ENCODE measurements at regions not wholly inside any gene's neighbourhood (a gene's known extent, or its start where the extent isn't known, plus 50 kb on each side); places are given as distances from the start of the nearest gene placed in this dataset.

DNA sequence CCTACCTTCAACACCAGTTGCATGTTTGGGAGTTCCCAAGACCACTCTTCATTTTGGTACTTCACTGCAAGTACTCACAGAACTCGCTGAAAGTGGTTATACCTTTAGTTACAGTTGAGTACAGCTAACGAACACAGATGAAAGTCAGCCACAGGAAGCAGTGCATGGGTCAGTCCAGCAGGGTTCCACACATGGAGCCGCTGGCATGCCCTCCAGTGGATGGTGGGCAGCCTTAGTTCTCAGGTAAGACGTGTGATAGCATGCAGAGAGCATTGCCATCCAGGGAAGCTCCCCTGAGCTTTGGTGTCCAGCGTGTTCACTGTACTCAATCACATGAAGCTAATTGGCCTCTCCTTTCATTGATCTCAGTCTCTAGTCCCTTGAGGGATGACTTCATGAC lies 815.3 kb downstream of the RNF144A start:
- no peak for DNase-seq

DNA sequence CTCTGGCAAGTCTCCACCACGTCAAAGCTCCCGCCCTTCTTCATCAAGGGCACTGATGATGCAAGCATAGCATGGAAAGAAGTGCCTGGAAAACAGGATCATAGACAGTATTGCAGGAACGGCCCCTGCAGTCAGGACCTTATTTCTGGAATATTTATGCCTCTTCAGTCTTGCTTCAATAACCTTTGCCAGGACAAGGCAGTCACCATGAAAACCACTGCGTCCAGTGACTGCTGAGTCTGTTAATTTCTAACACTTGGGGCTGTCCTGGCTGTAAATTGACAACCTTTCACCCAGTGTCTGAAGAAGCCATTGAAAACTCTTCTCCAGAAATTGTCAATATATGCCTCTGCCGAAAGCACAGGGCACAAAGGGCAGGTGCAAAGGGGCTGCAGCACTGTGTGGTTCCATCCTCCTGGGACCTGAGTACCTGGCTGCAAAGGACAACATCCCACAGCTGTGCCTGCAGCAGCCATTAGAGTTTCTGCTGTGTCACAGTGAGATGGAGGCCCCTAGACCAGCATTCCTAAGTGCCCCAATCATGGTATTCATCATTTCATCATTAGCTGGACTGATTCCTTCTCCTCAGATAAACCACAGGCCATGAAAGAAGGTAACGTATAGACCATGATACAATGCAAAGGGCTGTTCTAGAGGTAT lies 819.6 kb downstream of the RNF144A start:
- DNase-seq, result no peak

DNA sequence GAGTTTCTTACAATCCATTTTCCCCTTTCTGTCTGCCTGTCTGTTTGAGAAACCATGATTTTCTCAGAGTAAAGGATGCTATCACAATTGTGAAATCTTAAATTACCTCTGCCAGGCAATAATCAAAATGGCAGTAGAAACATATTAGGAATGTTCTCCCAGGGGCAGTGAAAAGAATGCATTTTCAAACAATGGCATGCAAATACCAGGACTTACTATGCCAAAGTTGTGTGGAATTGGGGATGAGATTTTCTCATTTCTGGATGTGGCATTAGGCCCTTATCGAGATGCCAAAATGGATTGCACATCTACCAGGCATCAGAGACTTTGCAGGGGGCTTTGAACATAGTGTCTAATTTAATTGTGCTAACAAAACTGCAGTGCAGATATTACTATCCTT lies 821.4 kb downstream of the RNF144A start:
- DNase-seq, result no peak

DNA sequence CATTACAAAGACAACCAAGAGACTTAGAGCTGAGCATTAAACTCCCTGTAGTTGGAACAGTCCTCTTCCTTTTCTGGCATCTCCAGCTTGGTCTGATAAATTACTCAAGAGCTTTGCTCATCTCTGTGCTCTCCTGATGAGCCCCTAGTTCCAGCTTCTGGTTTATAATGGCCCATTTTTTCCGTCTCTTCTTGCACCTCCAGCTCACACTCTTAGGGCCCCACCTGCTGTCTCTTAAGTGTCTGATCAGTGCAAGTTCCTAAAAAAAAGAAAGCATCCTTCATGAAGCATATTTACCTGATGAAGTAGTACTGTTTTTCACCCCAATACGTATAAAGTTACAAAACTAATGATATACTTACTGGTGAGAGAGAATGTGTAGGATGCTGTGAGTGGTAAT lies 822.9 kb downstream of the RNF144A start:
- DNase-seq, result no peak

DNA sequence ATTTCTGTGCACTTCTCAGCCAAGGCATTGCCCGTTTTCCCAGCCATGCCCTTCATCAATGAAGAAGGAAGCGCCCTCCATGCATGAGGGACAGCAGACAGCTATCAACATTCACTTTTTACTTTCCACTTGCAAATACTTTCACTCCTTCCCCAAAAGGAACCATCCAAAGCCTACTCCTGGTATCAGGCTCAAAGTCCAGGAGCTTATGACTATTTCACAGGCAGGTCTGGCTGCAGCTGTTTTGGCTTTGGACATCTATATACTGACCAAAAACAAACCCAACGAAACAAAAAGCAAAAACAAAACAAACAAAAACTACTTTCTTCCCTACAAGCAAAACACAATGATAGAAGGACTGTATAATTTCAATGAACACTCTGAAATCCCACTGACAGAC lies 825.1 kb downstream of the RNF144A start:
- no peak for DNase-seq

DNA sequence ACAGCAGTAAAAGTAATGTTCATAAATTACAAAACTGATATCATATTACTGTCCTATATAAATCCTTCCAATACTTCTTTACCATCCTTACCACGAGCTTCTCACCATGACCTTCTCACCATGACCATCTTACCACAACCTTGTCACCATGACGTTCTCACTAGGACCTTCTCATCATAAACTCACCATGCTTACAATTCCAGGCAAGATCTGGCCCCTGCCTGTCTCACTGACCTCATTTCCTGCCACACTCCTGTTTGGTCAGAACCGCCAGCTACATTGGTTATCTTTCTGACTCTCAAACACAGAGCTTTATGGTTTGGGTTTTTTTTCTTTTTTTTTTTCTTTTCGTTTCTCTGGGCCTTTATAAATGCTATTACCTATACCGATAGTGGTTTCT lies 827.6 kb downstream of the RNF144A start:
- peak; percentile 40 for DNase-seq

DNA sequence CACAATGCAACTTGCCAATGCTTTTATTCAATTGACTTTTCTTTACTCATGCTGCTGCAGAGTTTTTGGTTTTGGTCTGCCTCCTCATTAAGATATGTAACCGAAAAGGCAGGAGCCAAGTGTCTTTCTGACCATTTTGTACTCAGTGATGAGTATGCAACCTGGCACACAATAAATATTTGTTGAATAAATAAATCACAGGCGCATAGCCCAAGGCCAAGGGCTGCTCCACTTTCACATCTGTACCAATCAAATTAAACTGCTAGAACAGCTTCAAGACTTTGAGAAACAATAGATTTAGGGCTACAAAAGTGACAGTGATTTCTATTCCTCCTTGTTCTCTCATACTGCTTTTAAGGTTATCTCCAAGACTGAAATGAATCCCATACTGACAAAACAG lies 828.2 kb downstream of the RNF144A start:
- peak; percentile 35 for DNase-seq

DNA sequence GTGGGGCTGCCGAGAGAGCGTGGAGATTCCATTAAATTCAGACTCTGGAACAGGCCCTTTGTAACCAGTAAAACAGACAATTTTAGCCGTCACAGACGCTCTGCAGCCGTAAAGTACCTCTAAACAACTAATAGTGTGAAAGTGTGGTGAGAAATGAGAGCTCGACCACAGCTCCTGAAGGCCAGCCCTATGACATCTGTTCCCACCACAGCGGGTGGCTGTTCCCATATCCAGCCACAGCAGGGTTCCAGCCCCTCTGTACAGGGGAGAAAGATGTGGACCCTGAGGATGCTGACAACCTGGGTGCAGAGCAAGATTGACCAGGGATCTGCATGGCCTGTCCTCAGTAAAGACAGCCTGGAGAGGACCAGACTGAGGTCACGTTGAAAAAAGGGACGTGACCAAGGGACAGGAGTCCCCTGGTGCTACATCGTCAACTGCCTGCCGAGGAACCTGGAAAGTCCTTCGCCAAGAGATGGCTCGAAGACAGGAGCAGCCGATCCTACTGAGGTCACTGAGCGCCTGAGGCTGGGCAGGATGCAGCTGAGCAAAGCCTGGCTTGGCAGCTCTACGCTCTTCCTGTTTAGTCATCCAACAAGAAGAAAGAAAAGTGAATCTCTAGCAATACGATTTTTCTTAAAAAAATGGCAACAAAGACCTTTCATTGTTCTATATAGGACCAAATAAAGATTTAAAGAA lies 831.7 kb downstream of the RNF144A start:
- peak; percentile 50 for DNase-seq

DNA sequence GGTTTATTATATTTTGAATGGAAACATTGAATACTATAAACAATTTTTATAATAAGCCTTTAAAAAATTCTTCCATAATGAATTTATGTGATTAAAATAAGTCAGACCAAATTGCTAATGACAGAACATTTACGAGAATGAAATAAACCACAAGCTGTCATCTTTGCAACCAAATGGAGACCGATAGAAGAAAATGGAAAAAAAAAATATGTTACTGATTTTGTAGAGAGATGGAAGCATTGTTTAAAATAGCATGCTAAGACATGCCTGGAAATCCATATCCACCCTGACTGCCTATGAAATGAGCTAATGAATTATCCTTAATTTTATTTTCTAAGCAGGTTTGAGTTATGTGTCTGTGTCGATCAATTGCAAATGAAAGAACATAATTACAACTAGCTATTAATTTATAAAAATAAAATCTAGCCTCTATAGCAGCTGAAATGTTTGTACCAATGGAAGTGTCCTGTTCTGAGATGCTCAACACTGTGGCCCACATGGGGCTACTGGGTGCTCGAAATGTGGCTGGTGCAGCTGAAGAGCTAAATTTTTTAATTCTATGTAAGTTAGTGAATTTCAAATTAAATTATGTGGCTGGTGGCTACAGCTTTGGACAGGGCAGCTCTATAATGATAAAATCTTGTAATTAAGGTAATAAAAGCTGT lies 832.8 kb downstream of the RNF144A start:
- no peak for DNase-seq

DNA sequence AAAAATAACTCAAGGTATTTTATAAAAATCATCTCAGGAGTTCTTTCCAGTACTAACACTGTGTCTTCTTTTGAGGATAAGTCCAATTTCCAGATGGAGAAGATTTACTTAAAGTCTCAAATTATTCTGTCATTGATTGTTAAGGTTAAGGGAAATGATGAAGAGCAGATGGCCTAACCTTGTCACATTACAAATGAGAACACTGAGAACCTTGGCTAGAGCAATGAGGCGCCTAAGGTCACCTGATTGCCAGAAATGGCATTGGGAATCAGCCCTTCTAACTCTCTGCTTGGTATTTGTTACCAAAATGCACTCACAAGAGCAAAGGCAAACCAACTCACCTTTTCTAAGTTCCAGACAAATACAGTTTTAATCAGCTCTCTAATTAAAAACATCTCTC lies 835.1 kb downstream of the RNF144A start:
- no peak for DNase-seq

DNA sequence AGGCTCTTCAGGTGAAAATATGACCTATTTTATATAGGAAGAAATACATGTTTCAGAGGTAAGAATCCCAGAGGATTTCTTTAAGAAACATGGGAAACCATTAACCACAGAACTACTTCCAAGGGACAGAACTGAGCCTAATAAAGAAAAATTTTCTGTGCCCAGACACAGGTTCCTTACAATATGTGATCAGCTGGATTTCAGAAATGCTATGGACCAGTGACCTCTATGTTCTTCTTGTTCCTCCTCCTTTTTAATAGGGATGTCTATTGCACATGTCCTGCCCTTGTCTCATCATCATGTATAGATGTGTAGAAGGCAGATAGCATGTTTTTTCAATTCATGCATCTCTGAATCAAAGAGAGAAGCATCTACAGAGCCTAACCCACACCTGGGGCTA lies 836.6 kb downstream of the RNF144A start:
- no peak for DNase-seq

DNA sequence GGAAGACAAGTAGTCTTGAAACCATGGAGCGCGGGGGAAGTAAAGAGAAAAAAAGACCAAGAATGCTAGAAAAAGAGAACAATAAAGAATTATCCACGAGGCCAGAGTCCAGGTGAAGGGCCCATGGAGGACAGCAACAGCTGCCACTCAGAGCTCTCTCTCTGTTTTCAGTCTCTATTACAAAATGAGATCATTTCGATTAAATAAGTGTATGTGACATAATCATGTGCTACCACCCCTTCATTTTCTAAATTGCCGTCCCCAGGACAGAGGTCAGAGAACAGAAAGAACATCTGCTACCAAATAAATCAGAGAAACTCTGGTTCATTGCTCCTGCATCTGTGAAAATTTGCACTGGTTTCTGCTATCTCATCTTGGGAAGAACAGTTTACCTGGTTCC lies 838.7 kb downstream of the RNF144A start:
- no peak for DNase-seq

DNA sequence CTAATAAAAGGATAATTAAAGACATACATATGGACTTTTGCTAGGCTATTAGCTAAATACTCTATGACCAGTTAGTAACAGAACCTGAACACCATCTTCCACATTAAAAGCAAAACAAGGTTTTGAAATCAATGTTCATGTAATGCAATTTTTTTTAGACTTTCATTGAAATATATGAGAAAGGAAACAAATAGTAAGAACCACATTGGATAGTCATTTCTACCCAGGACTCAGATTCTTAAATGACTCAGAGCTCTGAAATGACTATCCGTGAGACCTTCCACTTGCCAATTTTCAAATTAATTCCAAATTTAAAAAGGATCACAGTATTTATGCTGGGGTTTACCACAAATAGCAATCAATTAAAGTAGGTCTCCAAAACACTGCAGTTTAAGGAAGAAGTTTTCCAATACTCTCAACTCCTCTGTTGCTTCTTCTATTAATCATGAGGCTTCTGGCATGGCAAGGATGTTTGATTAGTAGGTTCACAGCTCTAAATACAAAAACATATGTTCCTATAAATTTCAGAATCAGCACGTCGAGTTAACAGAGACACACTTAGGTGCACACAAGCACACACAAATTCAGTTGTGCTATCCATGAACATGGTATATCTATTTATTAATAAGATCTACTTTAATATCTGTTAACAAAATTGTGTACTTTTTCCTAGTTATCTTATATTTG lies 841.0 kb downstream of the RNF144A start:
- DNase-seq, result no peak

DNA sequence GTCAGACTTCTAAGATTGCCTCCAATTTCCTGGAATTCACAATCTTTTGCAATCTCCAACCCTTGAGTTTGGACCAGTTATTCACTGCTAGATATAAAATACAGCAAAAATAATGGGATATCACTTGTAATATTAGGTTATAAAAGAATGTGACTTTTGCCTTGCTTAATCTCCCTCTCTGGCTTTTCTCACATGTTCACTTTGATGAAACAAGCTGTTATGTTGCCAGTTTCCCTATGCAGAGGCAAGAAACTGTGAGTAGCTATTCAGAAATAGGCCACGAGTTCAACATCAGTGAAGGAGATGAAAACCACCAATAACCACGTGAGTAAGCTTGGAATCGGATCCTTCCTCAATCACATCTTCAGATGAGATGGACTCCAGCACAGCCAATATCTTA lies 842.7 kb downstream of the RNF144A start:
- no peak for DNase-seq

DNA sequence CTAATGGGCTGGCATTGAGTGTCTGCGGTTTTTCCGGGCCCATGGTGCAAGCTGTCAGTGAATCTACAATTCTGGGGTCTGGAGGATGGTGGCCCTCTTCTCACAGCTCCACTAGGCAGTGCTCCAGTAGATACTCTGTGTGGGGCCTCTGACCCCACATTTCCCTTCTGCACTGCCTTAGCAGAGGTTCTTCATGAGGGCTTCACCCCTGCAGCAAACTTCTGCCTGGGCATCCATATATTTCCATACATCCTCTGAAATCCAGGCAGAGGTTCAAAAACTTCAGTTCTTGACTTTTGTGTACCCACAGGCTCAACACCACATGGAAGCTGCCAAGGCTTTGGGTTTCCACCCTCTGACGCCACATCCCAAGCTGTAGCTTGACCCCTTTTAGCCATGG lies 846.2 kb downstream of the RNF144A start:
- DNase-seq, result peak; percentile 4

DNA sequence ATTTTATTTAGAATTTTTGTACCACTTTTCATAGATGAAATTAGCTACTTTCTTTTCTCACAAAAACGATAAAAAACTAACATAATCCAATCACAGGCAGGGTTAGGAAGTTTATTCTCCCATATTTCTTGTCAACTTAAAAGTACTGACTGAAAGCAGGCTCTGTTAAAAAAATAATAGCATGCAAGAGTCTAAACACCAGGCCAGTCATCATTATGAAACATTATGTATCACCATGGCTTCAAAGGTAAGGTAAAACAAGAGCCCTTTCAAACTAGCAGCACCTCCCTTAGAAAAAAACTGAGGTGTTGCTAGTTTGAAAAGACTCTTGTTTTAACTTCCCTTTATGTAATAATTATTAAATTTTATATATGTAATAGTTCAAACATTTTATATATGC lies 848.0 kb downstream of the RNF144A start:
- DNase-seq, result no peak

DNA sequence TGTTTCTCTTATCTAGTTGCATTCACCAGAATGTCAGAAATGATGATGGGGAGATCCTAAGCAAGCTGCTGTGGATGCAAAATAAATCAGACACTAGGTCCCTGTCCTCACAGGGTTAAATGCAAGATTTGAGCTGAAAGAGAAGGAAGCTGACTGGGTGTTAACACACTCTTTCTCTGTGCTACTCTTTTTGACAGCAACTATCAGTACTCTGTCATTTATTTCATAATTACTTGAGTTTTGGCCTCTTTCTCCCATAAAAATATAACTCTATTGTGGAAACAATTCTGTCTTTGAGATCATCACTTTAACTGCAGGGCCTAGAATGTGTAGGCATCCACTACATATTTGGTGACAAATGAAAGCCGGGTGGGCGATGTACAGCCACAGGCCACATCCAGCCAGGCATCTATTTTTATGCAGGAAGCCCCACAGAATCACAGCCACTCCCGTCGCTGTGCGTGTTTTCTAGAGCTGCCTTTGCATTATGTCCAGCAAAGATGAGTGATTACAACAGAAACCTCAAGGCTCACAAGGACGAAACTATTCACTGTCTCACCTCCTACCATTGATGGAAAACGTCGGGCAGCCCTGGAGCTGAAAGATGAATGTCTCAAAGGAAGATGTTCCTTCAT lies 849.0 kb downstream of the RNF144A start:
- DNase-seq, result no peak

DNA sequence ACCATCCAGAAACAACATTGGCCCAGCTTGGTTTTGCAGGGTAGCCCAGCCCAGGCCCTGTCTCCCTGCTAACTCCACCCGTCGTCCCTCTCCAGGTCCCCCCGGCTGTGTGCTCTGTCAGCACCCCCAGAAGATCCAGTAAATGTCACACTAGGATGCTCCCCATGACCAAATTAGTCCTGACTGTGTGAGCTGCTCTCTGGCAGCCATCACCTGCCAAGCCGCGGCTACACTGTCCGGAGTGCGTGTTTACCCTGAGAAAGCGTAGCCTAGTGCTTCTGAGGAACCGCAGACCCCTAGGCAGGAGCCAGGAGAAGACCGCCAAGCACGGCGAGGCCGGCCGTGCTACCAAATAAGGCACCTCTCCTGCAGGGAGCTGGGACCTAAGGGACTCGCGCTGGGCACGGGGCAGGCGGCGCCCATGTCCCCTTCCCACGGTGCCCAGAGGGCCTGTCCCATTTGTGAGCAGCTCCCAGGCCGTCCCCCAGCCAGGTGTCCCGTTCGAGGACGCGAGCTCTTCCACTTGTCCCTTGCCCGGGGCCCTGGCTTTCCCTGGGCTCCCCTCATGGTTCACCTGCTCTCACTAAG lies 849.9 kb downstream of the RNF144A start:
- DNase-seq, result no peak

DNA sequence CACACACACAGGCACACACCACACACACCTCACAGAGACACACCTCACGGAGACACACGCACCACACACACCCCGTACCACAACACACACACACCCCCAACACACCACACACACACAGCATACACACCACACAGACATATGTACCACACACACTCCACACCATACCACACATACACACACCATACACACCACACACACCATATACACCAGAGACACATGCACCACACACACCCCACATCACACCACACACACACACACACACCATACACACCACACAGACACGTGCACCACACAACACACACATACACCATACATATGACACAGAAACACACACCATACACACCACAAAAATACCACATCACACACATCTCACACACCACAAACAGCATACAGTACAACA lies 850.7 kb downstream of the RNF144A start:
- no peak for DNase-seq

DNA sequence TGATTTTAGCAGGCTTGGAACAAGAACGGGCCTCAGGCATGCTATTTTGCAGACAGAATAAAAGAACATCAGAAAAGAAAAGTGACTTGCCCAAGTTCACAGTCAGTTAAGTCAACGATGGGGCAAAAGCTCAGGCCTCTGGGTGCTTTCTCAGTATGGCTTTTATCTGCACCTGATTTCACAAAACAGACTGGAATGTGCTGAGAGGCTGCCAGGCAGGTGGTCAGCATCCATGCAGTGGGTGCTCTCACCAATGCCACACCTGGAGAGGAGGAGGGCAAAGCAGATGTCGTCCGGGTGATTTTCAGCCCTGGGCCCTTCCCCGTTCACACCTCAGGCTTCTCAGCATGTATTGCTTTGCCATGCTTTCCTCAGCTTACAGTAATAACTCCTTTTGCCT lies 854.6 kb downstream of the RNF144A start:
- no peak for DNase-seq

DNA sequence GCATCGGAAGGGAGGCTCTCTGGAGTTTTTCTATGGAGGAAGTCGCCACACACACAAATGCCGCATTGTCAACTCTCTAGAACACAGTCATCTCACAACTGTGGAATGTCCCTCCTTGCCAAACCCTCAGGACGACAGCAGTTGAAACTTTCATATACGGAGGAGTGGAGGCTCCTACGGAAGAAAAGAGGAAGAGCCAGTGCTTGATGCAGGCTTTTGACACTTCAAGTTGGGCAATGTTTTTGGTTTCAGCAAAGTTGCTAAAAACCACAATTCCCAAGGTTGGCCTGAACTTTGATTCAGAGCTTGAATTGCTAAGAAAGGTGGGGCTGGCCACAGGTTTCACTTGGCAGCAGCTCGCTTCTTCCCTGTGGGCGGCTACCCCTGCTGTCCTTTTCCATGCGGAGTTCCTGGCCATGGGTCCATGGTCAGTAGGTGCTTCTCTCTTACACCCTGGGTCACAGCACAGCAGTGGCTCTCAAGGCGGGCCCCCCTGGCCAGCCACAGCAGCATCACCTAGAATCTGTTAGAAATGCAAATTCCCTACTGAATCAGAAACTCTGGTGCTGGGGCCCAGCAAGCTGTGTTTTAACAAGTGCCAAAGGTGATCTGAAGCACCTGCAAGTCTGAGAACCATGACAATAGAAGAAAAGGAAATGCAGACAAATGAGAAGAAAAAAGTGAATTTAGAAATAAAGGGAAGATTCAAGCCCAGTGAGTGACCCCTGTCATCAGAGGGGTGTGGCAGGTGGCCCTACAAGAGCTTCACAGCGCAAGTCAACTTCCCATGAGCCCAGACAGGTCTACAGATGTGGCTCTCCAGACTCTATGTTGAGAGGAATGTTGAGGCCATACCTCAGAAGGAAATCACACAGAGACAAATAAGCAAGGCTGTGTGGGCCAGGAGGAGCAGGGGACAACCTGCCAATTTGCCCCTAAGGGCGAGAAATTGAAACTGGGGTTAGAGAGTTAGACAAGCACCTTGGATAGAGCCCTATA lies 856.4 kb downstream of the RNF144A start:
- DNase-seq, result no peak

DNA sequence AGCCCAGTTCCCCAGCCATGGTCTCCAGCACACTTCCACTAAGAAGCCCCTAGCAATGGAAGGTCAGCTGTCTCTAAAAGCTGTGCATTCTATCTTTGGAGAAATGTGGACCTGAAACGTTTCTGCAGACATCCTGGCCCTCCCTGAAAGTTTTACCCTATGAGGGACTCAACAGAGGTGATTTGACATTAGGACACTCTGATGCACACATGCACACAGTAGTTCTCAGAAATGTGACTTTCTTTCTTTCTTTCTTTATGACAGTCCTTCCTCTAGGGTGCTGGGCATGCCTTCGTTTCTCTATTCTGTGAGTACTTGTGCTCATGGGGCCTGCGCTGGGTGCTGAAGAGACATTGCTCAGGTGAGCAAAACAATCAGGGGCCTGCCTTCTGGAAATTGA lies 857.3 kb downstream of the RNF144A start:
- no peak for DNase-seq

Measured in DMS53 (cell line).